Erythroblast (primary cell): ENCODE measurements at regions not wholly inside any gene's neighbourhood (a gene's known extent, or its start where the extent isn't known, plus 50 kb on each side); places are given as distances from the start of the nearest gene placed in this dataset.

Experiments
- GATA1 ChIP-seq: IDR thresholded peaks from 2 replicates; pipeline ENCODE4 v1.6.1; 2011; ENCODE audit warnings: low read depth, mild to moderate bottlenecking, control low read depth, low read length, moderate library complexity
- POLR2A ChIP-seq: IDR thresholded peaks from 2 replicates; pipeline ENCODE4 v1.6.1; 2011; ENCODE audit warnings: mild to moderate bottlenecking, low read length

GRCh38 chr2:15074751-15075700 lies 442.5 kb downstream of the LRATD1 start:
- TF ChIP-seq POLR2A (no peak), GATA1 (no peak)
